H1 (cell line): ENCODE measurements at regions not wholly inside any gene's neighbourhood (a gene's known extent, or its start where the extent isn't known, plus 50 kb on each side); places are given as distances from the start of the nearest gene placed in this dataset.

Experiments used
- TF ChIP-seq, protein P1 (sequence below): fragments of 300-600 bp; sonication (generic); IDR thresholded peaks from 2 replicates; pipeline ENCODE4 v1.7.1; 2012; ENCODE audit warnings: low read length, moderate library complexity, mild to moderate bottlenecking, inconsistent platforms; ENCODE audit not compliant: insufficient replicate concordance

DNA sequence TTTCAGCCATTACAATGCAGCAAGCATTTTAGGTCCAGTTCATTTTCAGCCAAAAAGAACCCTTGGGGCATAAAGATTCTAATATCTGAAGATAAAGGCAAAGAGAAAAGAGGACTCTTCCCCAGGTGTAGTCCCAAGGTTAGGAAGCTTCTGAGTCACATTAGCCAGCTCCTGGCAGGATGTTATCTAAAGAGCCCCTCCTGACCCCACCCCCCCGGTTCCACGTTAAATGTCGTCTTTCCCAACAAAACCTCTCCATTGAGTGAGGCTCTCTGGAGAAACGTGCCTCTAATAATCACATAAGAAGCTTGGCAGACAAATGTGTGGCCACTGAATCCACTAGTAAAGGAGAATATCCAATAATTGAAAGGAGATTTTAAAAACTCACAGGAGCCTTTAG, 267.7 kb downstream of the GALC start (continued):
- TF ChIP-seq, protein P1, sequence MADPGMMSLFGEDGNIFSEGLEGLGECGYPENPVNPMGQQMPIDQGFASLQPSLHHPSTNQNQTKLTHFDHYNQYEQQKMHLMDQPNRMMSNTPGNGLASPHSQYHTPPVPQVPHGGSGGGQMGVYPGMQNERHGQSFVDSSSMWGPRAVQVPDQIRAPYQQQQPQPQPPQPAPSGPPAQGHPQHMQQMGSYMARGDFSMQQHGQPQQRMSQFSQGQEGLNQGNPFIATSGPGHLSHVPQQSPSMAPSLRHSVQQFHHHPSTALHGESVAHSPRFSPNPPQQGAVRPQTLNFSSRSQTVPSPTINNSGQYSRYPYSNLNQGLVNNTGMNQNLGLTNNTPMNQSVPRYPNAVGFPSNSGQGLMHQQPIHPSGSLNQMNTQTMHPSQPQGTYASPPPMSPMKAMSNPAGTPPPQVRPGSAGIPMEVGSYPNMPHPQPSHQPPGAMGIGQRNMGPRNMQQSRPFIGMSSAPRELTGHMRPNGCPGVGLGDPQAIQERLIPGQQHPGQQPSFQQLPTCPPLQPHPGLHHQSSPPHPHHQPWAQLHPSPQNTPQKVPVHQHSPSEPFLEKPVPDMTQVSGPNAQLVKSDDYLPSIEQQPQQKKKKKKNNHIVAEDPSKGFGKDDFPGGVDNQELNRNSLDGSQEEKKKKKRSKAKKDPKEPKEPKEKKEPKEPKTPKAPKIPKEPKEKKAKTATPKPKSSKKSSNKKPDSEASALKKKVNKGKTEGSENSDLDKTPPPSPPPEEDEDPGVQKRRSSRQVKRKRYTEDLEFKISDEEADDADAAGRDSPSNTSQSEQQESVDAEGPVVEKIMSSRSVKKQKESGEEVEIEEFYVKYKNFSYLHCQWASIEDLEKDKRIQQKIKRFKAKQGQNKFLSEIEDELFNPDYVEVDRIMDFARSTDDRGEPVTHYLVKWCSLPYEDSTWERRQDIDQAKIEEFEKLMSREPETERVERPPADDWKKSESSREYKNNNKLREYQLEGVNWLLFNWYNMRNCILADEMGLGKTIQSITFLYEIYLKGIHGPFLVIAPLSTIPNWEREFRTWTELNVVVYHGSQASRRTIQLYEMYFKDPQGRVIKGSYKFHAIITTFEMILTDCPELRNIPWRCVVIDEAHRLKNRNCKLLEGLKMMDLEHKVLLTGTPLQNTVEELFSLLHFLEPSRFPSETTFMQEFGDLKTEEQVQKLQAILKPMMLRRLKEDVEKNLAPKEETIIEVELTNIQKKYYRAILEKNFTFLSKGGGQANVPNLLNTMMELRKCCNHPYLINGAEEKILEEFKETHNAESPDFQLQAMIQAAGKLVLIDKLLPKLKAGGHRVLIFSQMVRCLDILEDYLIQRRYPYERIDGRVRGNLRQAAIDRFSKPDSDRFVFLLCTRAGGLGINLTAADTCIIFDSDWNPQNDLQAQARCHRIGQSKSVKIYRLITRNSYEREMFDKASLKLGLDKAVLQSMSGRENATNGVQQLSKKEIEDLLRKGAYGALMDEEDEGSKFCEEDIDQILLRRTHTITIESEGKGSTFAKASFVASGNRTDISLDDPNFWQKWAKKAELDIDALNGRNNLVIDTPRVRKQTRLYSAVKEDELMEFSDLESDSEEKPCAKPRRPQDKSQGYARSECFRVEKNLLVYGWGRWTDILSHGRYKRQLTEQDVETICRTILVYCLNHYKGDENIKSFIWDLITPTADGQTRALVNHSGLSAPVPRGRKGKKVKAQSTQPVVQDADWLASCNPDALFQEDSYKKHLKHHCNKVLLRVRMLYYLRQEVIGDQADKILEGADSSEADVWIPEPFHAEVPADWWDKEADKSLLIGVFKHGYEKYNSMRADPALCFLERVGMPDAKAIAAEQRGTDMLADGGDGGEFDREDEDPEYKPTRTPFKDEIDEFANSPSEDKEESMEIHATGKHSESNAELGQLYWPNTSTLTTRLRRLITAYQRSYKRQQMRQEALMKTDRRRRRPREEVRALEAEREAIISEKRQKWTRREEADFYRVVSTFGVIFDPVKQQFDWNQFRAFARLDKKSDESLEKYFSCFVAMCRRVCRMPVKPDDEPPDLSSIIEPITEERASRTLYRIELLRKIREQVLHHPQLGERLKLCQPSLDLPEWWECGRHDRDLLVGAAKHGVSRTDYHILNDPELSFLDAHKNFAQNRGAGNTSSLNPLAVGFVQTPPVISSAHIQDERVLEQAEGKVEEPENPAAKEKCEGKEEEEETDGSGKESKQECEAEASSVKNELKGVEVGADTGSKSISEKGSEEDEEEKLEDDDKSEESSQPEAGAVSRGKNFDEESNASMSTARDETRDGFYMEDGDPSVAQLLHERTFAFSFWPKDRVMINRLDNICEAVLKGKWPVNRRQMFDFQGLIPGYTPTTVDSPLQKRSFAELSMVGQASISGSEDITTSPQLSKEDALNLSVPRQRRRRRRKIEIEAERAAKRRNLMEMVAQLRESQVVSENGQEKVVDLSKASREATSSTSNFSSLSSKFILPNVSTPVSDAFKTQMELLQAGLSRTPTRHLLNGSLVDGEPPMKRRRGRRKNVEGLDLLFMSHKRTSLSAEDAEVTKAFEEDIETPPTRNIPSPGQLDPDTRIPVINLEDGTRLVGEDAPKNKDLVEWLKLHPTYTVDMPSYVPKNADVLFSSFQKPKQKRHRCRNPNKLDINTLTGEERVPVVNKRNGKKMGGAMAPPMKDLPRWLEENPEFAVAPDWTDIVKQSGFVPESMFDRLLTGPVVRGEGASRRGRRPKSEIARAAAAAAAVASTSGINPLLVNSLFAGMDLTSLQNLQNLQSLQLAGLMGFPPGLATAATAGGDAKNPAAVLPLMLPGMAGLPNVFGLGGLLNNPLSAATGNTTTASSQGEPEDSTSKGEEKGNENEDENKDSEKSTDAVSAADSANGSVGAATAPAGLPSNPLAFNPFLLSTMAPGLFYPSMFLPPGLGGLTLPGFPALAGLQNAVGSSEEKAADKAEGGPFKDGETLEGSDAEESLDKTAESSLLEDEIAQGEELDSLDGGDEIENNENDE: no peak
- TF ChIP-seq, all 59 proteins: peak for 0
